ENCODE measurements at regions not wholly inside any gene's neighbourhood (a gene's known extent, or its start where the extent isn't known, plus 50 kb on each side); places are given as distances from the start of the nearest gene placed in this dataset.

DNA sequence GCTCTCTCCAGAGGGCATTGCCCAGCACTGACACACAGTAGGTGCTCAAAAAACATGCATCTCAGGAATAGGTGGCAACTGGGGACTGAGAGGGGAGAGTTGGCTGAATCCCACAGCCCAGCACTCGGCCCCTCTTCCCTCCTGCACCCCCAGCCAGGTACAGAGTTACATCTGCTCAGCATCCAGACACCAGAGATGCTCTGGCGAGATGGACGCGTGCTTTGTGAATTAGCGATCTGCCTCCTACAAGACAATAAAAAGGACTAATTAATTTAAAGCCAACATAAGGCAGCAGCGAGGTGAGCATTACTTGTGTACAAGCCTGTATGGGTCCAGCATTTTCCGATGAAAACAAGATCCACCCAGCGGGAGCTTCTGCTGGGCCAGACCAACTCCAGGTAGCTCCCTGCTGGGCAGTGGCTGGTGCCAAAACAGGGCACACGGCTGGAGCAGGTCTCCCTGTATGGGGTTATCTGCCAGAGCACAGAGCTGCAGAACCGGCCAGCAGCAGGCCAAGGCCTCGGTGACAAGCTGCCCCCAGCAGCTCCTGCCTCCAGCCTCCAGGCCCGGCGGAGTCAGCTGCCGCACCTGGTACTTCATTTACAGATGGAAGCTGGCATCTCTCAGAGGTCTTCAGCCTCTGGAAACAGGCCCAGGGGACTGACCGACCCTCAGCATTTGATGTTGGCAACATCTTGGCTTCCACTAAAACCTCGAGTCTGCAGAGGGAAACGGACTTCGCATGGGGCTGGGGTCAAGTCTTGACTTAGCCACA lies 219.7 kb upstream of the SDK2 start:
- TF ChIP-seq SP1 (IDR thresholded peaks at IDR 0.05) = no peak
- no peak for TF ChIP-seq FOXM1 (IDR thresholded peaks at IDR 0.05; ENCODE audit: borderline replicate concordance)
- no peak for TF ChIP-seq BHLHE40 (IDR thresholded peaks at IDR 0.05; ENCODE audit: borderline replicate concordance)
- no peak for TF ChIP-seq NFRKB (IDR thresholded peaks at IDR 0.05)
- no peak for TF ChIP-seq ELF4 (IDR thresholded peaks at IDR 0.05)

Measured in HEK293T (cell line).